ENCODE measurements at regions not wholly inside any gene's neighbourhood (a gene's known extent, or its start where the extent isn't known, plus 50 kb on each side); places are given as distances from the start of the nearest gene placed in this dataset.

GRCh38 chr10:118445535-118445934, 103.4 kb upstream of the FAM204A start:
- TF ChIP-seq CTCF (IDR thresholded peaks at IDR 0.05): no peak
- no peak for TF ChIP-seq REST (IDR thresholded peaks at IDR 0.05; ENCODE audit: insufficient read depth in 1 of 2, low read depth in 2 of 2, low read length in 1 of 2)
